COR-L47 (cell line): ENCODE measurements at regions not wholly inside any gene's neighbourhood (a gene's known extent, or its start where the extent isn't known, plus 50 kb on each side); places are given as distances from the start of the nearest gene placed in this dataset.

Source experiments
- DNase-seq: peaks from one replicate; lab custom pipeline; 2025; lab: John Stamatoyannopoulos, UW

DNA sequence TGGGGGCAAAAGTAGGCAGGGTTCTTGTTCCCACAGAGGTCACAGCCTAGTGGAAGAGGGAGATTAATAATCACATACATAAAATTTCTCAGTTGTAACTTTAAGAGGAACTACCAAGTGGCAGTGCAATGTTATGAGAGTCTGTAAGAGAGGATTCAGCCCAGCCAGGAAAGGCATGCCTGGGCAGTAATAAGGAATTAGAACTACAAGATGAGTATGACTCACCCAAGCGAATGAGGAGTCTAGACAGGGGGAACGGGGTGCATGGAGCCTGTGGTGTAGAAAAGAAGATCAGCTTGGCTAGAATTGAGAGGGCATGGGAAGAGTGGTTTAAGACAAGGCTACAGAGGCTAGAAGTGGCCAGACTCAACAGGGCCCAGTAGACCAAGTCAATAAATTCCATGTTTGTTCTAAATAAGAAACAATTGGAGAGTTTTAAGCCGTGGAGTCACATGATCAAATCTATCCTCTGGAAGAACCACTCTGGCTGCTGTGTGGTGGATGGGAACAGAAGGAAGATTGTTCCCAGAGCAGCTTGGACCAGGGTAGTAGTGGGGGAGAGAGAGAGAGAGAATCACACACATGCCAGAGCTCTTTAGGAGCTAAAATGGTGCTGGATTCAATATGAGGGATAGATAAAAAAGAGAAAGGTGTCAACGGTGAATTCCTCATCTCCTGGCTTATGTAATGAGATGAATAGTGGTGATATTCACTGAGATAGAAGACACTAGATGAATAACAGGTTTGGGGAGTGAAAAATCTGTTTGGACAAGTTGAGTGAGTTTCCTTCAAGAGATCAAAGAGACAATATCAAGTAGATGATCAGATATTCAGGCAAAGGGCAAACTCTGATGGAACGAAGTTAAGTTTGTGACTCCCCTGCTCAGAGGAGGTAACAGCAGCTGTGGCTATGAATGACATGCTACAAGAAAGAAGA lies 265.1 kb downstream of the FGFR2 start:
- DNase-seq: no peak

DNA sequence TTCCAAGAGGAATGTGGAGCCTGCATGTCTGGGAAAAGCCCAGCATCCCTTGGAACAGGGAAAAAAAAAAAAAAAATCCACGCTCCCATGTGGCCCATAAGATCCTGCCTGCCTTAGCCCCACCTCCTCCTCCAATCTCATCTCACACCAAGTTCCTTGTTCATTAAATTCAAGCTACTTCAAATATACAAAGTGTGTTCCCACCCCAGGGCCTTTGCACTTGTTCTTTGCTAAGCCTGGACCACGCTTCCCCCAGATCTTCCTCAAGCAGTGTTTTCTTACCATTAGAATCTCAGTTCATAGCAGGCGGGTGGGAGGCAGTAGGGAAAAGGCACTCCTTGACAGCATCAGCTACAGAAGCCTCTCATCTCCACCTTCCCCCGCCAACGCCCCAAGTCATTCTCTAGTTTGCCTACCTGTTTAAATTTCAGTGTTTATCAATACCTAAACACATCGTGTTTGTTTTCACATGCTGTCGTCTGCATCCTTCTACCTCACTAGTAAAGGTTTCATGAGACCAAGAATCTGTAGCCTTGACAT lies 262.8 kb downstream of the FGFR2 start:
- DNase-seq: no peak

DNA sequence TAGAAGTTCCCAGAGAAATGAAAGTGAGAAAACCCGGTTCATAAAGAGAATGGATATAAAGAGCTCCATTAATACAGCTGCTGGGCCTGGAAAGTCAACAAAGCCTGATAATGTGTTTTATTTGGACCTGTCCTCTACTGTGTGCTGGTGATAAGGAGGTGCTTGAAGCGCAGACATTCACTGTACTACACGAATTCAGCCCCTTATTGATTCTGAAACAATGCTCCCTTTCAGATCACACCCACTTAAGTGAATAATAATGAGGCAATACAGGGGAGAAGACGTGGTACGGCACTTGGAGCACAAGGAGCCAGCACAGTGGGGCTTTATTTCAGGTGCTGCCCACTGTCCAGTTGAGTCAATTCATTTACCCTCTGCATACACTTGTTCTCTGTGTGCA lies 260.8 kb downstream of the FGFR2 start:
- no peak for DNase-seq

DNA sequence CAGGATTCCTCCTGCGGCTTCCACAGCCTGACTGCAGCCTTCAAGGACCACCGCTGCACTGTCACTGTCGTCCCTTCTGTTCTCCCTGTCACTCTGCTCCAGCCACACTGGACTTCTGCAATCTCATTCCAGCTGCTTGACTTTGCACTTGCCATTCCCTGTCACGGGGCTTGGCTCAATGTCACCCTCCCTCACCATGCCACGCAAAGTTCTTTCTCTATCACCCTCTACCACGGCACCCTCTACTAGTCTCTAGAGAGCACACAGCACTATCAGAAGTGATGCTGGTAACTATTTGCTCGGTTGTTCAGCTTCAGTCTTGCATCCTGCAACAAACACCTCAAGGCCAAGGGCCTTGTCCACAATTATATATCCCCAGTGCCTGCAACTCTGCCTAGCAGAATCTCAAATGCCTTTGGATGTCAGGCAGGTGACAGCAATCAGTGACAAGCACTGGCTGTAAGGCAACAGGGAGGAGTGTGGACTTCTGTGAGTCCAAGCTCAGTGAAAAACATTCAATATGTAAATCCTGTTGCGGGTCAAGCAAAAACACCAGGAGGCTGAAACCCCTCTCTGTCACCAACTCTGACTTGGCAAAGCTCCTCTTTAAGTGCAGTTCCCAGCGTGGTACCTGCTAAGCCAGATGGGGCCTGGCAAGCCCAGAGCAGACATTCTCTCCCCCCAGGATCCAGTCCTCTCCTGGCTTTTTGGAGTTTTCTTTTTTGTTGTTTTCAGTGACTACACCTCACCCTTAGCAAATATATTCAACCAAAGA lies 259.9 kb downstream of the FGFR2 start:
- DNase-seq: no peak

DNA sequence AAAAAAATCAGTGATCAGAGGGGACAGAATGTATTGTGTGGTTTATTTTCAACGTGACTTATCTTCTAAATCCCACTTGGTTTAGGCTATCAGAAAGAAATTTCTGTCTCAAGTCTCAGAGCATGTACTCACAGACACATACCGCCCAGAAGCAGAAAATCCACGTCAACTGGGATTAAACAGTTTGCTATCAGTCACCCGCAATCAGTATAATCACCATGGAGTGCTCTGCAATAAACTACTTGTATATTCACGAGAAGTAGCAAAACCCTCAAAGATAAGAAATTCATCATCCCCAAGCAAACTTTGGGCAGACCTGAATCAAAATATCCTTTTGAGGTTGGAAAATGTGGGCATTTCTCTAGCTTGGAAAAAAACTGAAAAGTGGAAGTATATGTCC lies 259.1 kb downstream of the FGFR2 start:
- no peak for DNase-seq

DNA sequence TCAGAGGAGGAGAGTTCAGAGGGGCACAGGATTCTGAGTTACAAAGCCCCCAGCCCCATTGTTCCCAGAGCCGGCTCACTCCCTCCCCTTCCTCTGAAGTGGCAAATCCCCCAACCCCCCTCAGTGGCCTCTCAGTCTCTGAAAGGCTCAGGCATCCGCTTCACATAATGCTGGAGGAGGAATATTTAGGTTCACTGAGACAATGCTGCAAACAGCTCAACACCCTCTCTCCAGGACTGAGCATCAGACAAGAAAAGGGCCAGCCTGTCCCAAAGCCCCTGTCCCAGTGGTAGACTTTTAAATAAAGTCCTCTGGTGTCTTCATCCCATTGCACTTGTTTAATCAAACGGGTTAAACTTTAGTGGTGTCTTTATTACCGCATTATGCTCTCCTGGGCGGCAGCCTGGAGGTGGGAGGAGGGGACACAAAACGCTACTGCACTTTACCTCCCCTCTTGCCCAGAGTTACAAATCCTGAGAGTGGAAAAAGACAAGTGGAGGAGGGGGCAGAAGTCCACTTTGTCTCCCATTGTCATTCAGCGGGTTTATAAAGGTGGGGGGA lies 257.9 kb downstream of the FGFR2 start:
- DNase-seq: no peak

DNA sequence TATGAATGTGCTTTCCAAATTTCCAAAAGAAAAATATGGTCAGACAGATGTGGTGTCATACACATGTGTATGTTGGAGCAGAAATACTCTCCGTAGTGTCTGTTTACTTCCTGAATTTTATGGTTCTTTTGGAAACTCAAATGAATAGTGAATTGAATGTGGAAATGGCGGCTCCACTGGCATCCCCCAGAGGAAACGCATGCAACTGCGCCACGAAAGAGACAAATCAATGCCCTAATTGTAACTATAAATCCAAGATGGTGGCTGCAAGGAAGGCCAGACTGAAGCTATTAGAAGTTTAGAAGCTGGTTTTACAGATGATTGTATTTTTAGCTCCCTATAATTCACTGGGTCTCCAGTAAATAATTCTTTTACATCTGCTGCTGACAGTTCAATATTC lies 246.7 kb downstream of the FGFR2 start:
- no peak for DNase-seq

DNA sequence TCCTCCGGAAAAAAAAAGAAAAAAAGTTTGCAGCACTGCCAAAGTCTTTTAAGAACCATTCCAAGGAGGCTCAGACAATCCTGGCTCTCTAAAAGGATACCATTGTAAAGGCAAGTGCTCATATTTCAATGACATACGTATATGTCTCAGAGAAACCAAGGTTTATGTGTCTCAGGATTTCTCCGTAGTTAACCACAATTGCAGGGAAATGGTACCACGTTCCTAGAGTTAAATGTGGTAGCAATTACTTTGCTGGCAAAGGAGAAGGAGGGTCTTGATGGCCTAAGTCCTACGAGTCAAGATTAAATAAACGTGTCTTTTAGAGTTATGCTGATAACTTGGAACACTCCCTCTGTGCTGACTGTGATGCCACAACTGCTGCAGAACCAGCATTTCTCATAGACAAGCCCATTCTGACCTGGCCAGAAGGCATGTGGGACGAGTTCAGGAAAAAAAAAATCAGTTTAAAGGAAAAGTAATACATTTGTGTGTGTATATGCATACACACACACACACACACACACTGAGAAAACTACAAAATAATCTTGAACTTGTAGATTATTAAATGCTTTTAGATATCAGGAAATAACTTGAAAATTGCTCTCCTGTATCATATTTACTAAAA lies 245.9 kb downstream of the FGFR2 start:
- no peak for DNase-seq

DNA sequence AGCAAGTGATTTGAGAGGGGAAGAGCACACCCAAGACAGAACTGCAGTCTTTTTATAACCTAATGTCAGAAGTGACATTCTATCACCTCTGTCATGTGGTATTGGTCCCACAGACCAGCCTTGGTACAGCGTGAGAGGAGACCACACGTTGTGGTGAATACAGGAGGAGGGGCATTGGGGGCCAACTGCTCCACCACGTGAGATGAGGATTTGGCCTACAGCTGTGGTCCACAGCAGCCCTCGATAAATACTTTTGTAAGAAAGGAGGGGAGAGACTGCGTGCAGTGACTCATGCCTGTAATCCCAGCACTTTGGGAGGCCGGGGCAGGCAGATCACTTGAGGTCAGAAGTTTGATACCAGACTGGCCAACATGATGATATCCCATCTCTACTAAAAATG lies 243.1 kb downstream of the FGFR2 start:
- DNase-seq: no peak

DNA sequence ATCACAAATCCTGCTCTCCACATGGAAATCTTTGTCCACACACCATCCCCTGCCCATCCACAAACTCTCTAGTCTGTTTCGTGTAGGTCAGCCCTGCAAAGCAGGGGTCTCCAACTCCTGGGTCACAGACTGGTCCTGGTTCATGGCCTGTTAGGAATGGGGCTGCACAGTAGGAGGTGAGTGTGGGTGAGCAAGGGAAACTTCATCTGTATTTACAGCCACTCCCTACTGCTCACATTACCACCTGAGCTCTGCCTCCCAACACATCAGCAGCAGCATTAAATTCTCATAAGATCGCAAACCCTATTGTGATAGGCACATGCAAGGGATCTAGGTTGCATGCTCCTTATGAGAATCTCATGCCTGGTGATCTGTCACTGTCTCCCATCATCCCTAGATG lies 242.1 kb downstream of the FGFR2 start:
- no peak for DNase-seq

DNA sequence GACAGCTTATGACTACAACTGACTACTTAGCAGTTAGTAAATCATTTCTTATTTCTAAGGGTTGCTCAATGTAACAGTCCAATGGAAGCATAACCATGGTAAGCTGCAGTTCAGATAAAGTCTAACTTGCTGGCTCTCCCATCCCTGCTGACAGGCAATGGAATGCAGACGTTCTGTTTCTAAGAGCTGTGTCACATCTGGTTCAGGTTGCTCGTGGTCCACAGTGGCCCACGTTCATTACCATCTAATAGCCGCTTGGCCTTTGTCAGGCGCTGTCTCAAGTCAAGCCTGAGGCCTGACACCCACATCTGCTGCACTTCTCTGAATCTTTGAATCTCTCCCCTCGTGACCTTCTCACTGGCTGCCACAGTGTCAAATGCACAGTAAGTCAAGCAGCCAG lies 240.8 kb downstream of the FGFR2 start:
- no peak for DNase-seq

DNA sequence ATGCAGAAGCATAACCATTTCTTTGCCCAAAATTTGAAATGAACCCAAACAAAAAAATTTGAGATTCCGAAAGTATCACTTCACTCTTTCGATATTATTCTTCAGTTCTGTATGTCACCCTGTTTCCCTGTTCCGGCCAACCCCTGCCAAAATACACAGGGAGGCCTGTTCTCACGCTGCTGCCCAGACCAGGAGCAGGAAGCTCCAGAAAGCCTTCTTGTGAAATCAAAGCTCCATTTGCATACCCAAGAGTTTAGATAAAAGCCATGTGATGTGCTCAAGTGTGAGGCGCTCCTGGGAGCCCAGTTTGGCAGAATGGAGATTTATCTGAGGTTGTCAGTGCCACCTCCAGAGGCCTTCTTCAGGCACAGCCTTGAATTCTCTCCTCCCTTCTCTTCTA lies 236.2 kb downstream of the FGFR2 start:
- no peak for DNase-seq

DNA sequence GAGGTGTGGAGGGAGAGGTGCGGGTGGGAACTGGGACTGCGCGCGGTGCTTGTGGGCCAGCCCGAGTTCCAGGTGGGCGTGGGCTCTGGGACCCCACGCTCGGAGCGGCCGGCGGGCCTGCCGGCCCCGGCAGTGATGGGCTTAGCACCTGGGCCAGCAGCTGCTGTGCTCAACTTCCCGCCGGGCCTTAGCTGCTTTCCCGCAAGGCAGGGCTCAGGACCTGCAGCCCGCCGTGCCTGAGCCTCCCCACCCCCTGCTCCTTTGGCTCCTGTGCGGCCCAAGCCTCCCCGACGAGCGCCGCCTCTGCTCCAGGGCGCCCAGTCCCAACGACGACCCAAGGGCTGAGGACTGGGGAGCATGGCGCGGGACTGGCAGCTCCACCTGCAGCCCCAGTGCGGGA lies 232.7 kb downstream of the FGFR2 start:
- DNase-seq: no peak

DNA sequence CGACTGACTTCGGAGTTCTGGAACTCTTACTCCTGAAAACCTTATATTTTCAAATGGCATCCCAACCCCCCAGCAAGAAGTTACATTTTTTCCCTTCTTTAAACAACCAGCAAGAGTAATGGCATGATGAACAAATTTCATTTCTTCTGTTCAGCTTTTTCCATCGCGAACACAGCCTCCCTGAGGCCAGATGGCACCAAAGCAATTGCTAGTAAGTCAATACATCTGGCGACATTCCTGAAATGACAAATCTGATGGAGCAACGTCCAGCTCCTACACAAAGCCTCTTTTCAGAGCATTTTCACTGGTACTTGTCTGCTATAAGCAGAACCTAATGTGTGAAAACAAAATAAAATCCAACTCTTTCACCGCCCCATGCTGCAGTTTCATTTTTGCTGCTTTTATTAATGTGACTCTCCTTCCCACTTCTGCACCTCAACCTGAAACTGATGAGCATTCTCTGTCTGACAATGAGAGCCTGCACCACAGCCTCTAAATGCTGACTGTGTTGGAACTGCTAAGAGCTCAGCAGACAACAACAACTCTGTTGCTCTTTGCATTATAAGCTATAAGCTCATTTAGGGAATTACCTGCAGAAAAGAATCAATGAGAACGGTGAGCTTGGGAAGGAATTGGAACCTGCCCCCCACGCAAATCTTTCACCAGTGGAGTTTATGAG lies 229.8 kb downstream of the FGFR2 start:
- DNase-seq: no peak

DNA sequence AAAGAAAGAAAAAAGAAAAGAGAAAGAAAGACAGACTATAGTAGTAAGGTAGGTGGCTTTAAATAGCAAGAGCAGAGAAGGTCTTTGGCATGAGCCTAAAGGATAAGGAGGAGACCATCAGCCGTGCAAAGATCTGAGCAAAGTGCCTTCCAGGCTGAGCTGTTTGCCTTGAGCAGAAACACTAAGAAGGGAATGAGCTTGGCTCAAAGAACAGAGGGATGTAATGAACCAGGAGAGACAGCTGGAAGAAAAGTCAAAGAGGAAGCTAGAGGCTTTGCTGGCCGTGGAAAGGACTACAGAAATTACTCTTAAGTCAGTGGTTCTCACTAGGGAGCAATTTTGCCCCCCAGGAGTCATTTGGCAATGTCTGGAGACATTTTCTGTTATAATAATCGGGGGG lies 228.6 kb downstream of the FGFR2 start:
- DNase-seq: no peak

DNA sequence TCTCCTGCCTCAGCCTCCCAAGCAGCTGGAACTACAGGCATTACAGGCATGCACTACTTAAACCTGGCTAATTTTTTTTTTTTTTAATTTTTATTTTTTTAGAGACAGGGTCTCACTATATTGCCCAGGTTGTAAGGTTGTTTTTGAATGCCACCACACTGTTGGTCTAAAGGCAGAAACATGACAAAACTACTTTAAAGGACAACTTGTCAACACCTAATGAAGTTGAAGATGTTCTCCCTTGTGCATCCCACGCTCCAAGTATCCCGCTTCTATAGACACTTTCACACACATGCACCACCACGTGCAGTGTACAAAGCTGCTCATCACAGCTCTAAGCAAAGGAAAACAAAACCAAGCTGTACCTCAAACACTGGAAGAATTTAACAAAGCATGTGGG lies 226.4 kb downstream of the FGFR2 start:
- DNase-seq: no peak

DNA sequence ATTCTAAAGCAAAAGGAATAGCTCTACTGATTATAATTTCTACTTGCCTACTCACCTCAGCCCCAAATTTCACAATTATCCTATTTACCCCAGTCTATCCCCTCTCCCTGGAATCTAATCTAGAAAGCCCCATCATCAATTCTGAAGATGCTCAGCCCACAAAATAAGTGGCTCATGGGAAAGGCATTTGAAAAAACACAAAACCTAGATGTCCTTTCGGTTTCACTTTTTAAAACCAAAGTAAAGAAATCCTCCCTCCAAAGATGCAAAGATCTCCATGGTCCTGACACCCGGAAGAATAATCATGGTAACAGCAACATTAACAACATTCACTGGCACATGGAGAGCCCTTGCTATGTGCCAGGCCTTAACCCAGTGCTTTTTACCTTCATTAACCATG lies 224.8 kb downstream of the FGFR2 start:
- DNase-seq: no peak

DNA sequence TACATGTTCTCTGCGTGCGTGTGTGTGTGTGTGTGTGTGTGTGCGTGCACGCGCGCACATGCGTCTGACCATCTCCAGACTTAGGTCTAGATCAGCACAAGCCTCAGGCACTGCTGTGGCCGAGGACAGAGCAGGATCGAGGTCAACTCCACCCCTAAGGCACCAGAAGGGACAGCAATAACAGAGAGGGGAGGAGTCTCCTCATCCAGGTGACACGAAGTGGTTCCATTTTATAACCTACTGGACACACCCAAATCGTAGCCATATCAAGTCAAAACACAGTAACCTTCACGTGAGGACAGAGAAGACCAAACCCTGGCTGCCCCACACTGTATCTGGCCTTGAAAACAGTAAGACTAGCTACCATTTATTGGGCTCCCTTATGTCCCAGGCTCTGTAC lies 224.1 kb downstream of the FGFR2 start:
- no peak for DNase-seq

DNA sequence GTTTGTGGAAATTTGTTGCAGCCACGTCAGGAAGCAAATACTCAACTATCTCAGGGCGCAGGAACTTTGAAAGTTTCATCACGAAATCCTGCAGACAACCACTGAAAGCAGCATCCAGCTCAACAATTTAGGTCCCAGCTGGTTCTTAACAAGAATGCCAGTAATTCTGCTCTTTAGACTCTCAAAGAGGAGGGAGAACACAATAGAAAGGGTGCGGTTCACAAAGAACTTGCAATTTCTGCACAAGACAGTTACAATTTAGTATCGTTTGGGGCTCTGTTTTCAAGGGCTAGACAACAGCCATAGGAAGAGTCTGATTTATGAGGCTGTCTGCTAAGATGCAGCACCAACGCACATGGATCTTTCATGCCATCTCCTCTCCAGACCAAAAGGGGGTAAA lies 223.1 kb downstream of the FGFR2 start:
- DNase-seq: no peak

DNA sequence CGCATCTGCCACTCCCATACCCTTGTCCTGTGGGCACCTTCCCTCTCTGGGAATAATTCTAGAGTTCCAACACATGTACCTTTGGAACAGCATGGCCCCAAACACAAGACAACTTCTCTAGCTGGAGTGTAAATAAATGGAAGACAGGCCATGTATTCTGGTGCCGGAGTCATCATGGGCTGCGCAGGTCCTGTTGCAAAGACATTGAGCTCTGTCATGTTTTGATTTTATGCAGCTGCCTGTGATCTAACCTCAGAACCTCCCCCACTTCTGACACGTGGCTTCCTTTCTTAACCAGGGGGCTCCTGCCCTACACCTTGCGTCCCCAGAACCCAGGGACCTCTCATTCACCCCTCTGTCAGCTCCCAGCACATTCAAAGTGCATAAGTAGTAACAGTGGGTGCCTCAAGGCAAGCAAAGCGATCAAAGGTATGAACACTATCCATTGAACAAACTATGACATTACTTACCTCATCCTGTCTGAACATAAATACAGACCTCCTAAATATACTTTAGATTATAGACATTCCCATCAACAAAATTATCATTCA lies 219.9 kb downstream of the FGFR2 start:
- DNase-seq: no peak

DNA sequence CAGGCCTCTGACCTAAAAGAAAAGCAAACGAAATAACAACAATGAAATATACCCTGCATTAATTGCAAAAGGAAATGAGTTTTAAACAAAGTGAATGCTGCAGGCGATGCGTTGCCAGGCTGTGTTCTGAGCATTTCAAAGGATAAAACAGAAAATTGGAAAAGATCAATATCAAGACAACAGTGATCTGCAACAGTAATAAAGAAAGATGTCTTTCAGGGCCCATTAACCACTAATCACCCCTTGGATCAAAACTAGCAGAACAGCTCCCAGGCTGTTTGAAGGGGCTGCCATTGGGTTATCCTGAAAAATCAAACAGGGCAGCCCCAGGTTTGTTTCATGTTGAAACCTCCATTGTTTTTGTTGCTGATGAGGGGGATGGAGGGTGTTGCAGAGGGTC lies 219.2 kb downstream of the FGFR2 start:
- DNase-seq: no peak
